Fibroblast of lung (primary cell): ENCODE measurements at regions not wholly inside any gene's neighbourhood (a gene's known extent, or its start where the extent isn't known, plus 50 kb on each side); places are given as distances from the start of the nearest gene placed in this dataset.

Experiments
- DNase-seq, 2 donors: peaks; one replicate each; pipeline versions ENCODE4 v3.0.0 to v3.0.0-alpha.2; 2010; ENCODE audit warnings: low read depth in 2 of 2
- H2AFZ ChIP-seq: 2 replicates; pipeline ENCODE4 v1.5.1; 2012; ENCODE audit warnings: low read length, control low read depth, inconsistent platforms
- H3K27ac ChIP-seq: 2 replicates; pipeline ENCODE4 v1.5.1; 2011; ENCODE audit warnings: low read length, control low read depth; ENCODE audit not compliant: insufficient read depth
- H3K27me3 ChIP-seq: 2 replicates; pipeline ENCODE4 v1.5.1; 2011; ENCODE audit warnings: mild to moderate bottlenecking, low read length; ENCODE audit not compliant: control insufficient read depth, insufficient read depth
- H3K36me3 ChIP-seq: 2 replicates; pipeline ENCODE4 v1.5.1; 2011; ENCODE audit warnings: low read length; ENCODE audit not compliant: control insufficient read depth, insufficient read depth
- H3K4me1 ChIP-seq: 2 replicates; pipeline ENCODE4 v1.5.1; 2011; ENCODE audit warnings: low read length; ENCODE audit not compliant: control insufficient read depth, insufficient read depth; ENCODE audit errors: extremely low read depth
- H3K4me2 ChIP-seq: 2 replicates; pipeline ENCODE4 v1.5.1; 2011; ENCODE audit warnings: low read length, control low read depth; ENCODE audit not compliant: insufficient read depth; ENCODE audit errors: extremely low read depth
- H3K4me3 ChIP-seq, 4 experiments: fragments of 200-600 bp in 1 of 4; sonication (generic) in 1 of 4; replicated peaks in 1 of 4; 2 replicates each; pipeline ENCODE4 v1.5.1; 2011 to 2016; ENCODE audit warnings: low read length in 4 of 4, low read depth in 3 of 4, mild to moderate bottlenecking in 3 of 4, control low read depth in 2 of 4, inconsistent platforms in 1 of 4, mixed read lengths in 1 of 4; ENCODE audit not compliant: insufficient read depth in 1 of 4; ENCODE audit errors: control extremely low read depth in 1 of 4
- H3K79me2 ChIP-seq: 2 replicates; pipeline ENCODE4 v1.5.1; 2012; ENCODE audit warnings: mild to moderate bottlenecking, low read length, inconsistent platforms; ENCODE audit not compliant: control insufficient read depth, insufficient read depth
- H3K9ac ChIP-seq: 2 replicates; pipeline ENCODE4 v1.5.1; 2011; ENCODE audit warnings: mild to moderate bottlenecking, low read length, control low read depth; ENCODE audit not compliant: insufficient read depth
- H3K9me3 ChIP-seq: 2 replicates; pipeline ENCODE4 v1.5.1; 2012; ENCODE audit warnings: low read depth, low read length; ENCODE audit not compliant: control insufficient read depth, insufficient read depth
- H4K20me1 ChIP-seq: 2 replicates; pipeline ENCODE4 v1.5.1; 2011; ENCODE audit warnings: low read length; ENCODE audit not compliant: control insufficient read depth, insufficient read depth; ENCODE audit errors: extremely low read depth
- EZH2 ChIP-seq: IDR thresholded peaks from 2 replicates; pipeline ENCODE4 v1.5.1; 2012; ENCODE audit warnings: low read length, control low read depth, mild to moderate bottlenecking; ENCODE audit errors: missing control alignments
- TF ChIP-seq, protein P1 (sequence below), 2 donors: IDR thresholded peaks in 1 of 2; conservative IDR thresholded peaks in 1 of 2; 1 replicate in 1 of 2; 2 replicates in 1 of 2; pipeline ENCODE4 v1.5.1; 2011 to 2012; ENCODE audit warnings: low read length in 2 of 2, control low read depth in 1 of 2, inconsistent platforms in 1 of 2, low read depth in 1 of 2, mild to moderate bottlenecking in 1 of 2

- H3K27ac ChIP-seq, result no peak overlapping the region
- no peak overlapping the region for H3K9ac ChIP-seq
- H3K4me2 ChIP-seq, result no peak overlapping the region
- H4K20me1 ChIP-seq, result no peaks in the 10 kb centered on the region
- no peaks in the 10 kb centered on the region for H3K4me1 ChIP-seq
- no peak overlapping the region for H3K4me3 ChIP-seq
- no peak overlapping the region for H2AFZ ChIP-seq
- TF ChIP-seq, protein P1, sequence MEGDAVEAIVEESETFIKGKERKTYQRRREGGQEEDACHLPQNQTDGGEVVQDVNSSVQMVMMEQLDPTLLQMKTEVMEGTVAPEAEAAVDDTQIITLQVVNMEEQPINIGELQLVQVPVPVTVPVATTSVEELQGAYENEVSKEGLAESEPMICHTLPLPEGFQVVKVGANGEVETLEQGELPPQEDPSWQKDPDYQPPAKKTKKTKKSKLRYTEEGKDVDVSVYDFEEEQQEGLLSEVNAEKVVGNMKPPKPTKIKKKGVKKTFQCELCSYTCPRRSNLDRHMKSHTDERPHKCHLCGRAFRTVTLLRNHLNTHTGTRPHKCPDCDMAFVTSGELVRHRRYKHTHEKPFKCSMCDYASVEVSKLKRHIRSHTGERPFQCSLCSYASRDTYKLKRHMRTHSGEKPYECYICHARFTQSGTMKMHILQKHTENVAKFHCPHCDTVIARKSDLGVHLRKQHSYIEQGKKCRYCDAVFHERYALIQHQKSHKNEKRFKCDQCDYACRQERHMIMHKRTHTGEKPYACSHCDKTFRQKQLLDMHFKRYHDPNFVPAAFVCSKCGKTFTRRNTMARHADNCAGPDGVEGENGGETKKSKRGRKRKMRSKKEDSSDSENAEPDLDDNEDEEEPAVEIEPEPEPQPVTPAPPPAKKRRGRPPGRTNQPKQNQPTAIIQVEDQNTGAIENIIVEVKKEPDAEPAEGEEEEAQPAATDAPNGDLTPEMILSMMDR (conservative IDR thresholded peaks at IDR 0.05 in 1 of 2, IDR thresholded peaks at IDR 0.05 in 1 of 2; ENCODE audit: low read depth in 1 of 2, low read length in 2 of 2), result no peak
- no peak for TF ChIP-seq EZH2
- no peaks in the 10 kb centered on the region for H3K36me3 ChIP-seq
- H3K9me3 ChIP-seq, result no peaks in the 10 kb centered on the region
- no peak for DNase-seq
- no peaks in the 10 kb centered on the region for H3K79me2 ChIP-seq
- H3K27me3 ChIP-seq, result no peaks in the 10 kb centered on the region
Observed at GRCh38 chr5:112625246-112625645, 112.4 kb upstream of the APC start.

- H2AFZ ChIP-seq, result no peak overlapping the region
- no peaks in the 10 kb centered on the region for H4K20me1 ChIP-seq
- no peak overlapping the region for H3K27ac ChIP-seq
- no peak overlapping the region for H3K9ac ChIP-seq
- H3K4me3 ChIP-seq, result no peak overlapping the region
- no peak for TF ChIP-seq EZH2
- TF ChIP-seq, protein P1 (conservative IDR thresholded peaks at IDR 0.05 in 1 of 2, IDR thresholded peaks at IDR 0.05 in 1 of 2; ENCODE audit: low read depth in 1 of 2, low read length in 2 of 2), result no peak
- H3K79me2 ChIP-seq, result no peaks in the 10 kb centered on the region
- no peaks in the 10 kb centered on the region for H3K4me1 ChIP-seq
- DNase-seq, result no peak
- no peaks in the 10 kb centered on the region for H3K27me3 ChIP-seq
- H3K4me2 ChIP-seq, result no peak overlapping the region
- H3K36me3 ChIP-seq, result no peaks in the 10 kb centered on the region
- no peaks in the 10 kb centered on the region for H3K9me3 ChIP-seq
Observed at GRCh38 chr5:112625689-112626438, 111.8 kb upstream of the APC start.

GRCh38 chr5:112626715-112627114 lies 111.0 kb upstream of the APC start:
- TF ChIP-seq, protein P1 (conservative IDR thresholded peaks at IDR 0.05 in 1 of 2, IDR thresholded peaks at IDR 0.05 in 1 of 2; ENCODE audit: low read depth in 1 of 2, low read length in 2 of 2), result no peak
- no peak for TF ChIP-seq EZH2
- Histone ChIP-seq H4K20me1 (no peaks in the 10 kb centered on the region), H3K9ac (no peak overlapping the region), H3K27me3 (no peaks in the 10 kb centered on the region), H3K79me2 (no peaks in the 10 kb centered on the region), H3K4me3 (no peak overlapping the region), H3K4me1 (no peaks in the 10 kb centered on the region), H2AFZ (no peak overlapping the region), H3K9me3 (no peaks in the 10 kb centered on the region), H3K36me3 (no peaks in the 10 kb centered on the region), H3K4me2 (no peak overlapping the region), H3K27ac (no peak overlapping the region)
- no peak for DNase-seq
